NCI-H2196 (cell line): ENCODE measurements at regions not wholly inside any gene's neighbourhood (a gene's known extent, or its start where the extent isn't known, plus 50 kb on each side); places are given as distances from the start of the nearest gene placed in this dataset.
"Not testable (repeated sequence)": the region's sequence is repeated elsewhere in the genome, so short reads cannot be mapped to it uniquely, and the experiment has no call there.

Experiments
- DNase-seq: peaks from one replicate; lab custom pipeline; 2025; ENCODE audit not compliant: unreplicated experiment; lab: John Stamatoyannopoulos, UW

- DNase-seq = no peak
Observed at GRCh38 chr4:183814461-183814860, 90.6 kb upstream of the STOX2 start.

GRCh38 chr4:183816077-183816476 is 89.0 kb upstream of the STOX2 start:
- no peak for DNase-seq

GRCh38 chr4:183816882-183817509 is 88.1 kb upstream of the STOX2 start:
- no peak for DNase-seq

GRCh38 chr4:183818591-183818990 is 86.5 kb upstream of the STOX2 start:
- not testable (repeated sequence) for DNase-seq

GRCh38 chr4:183821076-183821853 is 83.8 kb upstream of the STOX2 start:
- no peak for DNase-seq

GRCh38 chr4:183823434-183823833 is 81.7 kb upstream of the STOX2 start:
- DNase-seq = no peak

- DNase-seq = no peak
Observed at GRCh38 chr4:183825346-183825745, 79.8 kb upstream of the STOX2 start.

GRCh38 chr4:183826461-183826860 is 78.6 kb upstream of the STOX2 start:
- DNase-seq = no peak

GRCh38 chr4:183828125-183828524 is 77.0 kb upstream of the STOX2 start:
- DNase-seq = no peak

- no peak for DNase-seq
Observed at GRCh38 chr4:183828839-183829238, 76.3 kb upstream of the STOX2 start.

- DNase-seq = no peak
Observed at GRCh38 chr4:183830438-183830985, 74.6 kb upstream of the STOX2 start.

GRCh38 chr4:183831026-183831446 is 74.1 kb upstream of the STOX2 start:
- no peak for DNase-seq

- DNase-seq = no peak
Observed at GRCh38 chr4:183831683-183832082, 73.4 kb upstream of the STOX2 start.

- no peak for DNase-seq
Observed at GRCh38 chr4:183832776-183833450, 72.2 kb upstream of the STOX2 start.

- DNase-seq = no peak
Observed at GRCh38 chr4:183834252-183834651, 70.9 kb upstream of the STOX2 start.

- no peak for DNase-seq
Observed at GRCh38 chr4:183837222-183837621, 67.9 kb upstream of the STOX2 start.

- DNase-seq = no peak
Observed at GRCh38 chr4:183838987-183839712, 66.0 kb upstream of the STOX2 start.

GRCh38 chr4:183840311-183840710 is 64.8 kb upstream of the STOX2 start:
- peak; percentile 43 for DNase-seq

GRCh38 chr4:183841001-183841400 is 64.1 kb upstream of the STOX2 start:
- no peak for DNase-seq

GRCh38 chr4:183842129-183842528 is 63.0 kb upstream of the STOX2 start:
- DNase-seq = no peak

- DNase-seq = no peak
Observed at GRCh38 chr4:183843248-183843671, 61.8 kb upstream of the STOX2 start.
